ENCODE measurements at regions not wholly inside any gene's neighbourhood (a gene's known extent, or its start where the extent isn't known, plus 50 kb on each side); places are given as distances from the start of the nearest gene placed in this dataset.

GRCh38 chr5:96036301-96036700 lies 74.7 kb upstream of the ELL2 start:
- DNase-seq, result no peak

GRCh38 chr5:96035796-96036195 lies 74.1 kb upstream of the ELL2 start:
- DNase-seq, result no peak

DNA sequence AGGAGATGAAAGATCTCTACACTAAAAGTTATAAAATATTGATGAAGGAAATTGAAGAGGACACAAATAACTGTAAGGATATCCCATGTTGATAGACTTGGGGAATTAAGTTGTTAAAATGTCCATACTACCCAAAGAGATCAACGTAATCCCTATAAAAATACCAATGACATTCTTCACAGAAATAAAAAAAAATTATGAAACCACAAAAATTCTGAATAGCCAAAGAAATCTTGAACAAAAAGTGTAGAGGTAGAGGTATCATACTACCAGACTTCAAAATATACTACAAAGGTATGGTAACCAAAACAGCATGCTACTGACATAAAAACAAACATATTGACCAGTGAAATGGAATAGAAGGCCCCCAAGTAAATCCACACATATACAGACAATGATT lies 71.5 kb upstream of the ELL2 start:
- no peak for DNase-seq

GRCh38 chr5:96031811-96032261 lies 70.2 kb upstream of the ELL2 start:
- DNase-seq, result no peak

DNA sequence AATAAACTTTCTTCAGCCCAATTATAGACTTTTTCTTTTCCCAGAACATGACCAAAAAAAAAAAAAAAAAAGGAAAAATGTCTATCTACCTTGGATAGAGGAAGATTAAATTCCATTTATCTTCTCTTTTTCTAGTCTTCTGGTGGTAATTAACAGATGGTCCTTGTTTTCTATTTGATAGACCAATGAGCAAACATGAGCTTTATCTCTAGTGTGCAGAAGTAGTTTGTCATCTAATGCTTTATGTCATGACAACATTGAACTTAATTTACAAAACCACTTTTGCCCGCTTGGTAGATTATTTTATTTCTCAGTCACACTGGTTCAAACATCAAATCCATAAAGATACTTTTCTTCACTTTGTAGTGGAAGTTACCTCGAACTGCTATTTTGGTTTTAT lies 69.5 kb upstream of the ELL2 start:
- DNase-seq, result no peak

GRCh38 chr5:96026406-96027041 lies 64.9 kb upstream of the ELL2 start:
- DNase-seq, result no peak

DNA sequence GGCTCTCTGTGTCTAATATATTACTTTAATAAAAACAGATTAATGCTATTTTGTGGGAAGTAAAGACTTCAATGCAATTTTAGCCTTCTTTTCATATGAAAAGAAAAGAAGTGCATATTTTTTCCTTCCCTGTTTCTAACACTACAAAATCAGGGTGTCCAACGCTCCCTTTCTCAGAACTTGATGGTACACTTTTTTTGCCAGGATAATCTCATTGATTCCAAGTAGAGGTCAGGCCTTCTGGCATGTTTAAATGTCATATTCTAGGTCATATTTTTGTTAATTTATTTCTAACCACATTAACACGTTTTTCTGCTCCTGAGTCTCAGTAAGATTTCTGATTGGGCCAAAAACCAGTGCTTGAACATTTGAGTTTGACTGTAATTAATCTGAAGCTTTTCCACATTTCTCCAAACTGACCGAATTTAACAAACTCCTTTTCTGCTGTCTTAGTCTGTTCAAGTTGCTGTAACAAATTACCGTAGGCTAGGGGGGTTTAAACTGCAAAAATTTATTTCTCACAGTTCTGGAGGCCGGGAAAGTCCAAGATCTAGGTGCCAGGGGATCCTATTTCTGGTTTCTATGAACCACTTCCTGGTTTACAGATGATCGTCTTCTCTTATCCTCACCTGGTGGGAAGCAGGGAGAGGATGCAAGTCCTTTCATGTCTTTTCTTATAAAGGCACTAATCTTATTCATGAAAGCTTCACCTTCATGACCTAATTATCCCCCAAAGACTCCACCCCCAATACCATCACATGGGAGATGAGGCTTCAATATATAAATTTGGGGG lies 63.2 kb upstream of the ELL2 start:
- DNase-seq, result no peak

- DNase-seq, result no peak
These were observed 61.9 kb upstream of the ELL2 start for GRCh38 chr5:96023518-96023917.

GRCh38 chr5:96022971-96023370 lies 61.3 kb upstream of the ELL2 start:
- no peak for DNase-seq

DNA sequence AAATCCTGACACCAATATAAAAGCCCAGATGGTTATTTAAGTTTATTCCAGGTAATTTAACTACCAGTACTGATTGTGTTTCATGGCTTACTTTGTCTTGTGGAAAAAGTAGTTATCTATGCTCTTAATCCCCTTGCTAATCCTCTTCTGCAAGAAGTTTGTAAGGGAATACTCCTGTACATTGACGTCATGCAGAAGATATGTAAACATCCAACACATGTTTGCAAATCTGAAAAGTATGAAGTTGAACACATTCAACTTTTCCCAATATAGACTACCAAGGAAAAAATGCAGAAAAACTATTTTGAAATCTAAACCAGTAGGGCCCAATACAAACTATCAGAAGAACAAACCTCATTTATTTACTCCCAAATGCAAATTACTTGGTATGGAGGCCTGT lies 56.3 kb upstream of the ELL2 start:
- DNase-seq, result no peak

- no peak for DNase-seq
These were observed 54.6 kb upstream of the ELL2 start for GRCh38 chr5:96016216-96016615.

DNA sequence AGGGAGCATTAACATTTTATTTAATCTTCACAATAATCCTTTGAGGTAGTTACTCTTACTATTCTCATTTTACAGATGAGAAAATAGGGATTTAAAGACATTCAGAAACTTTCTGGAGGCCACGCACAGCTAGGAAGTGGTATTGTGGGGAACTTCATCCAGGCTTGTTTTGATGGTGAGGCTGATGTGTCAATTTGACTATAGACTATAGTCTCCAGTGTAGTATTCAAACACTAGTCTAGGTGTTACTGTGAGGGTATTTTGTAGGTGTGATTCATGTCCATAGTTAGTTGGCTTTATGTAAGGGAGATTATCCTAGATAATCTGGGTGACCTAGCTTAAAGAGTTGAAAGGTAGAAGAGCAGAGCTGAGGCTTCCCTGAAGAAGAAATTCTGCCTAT lies 54.1 kb upstream of the ELL2 start:
- DNase-seq, result no peak

GRCh38 chr5:96014395-96014794 lies 52.7 kb upstream of the ELL2 start:
- DNase-seq, result no peak

- DNase-seq, result no peak
These were observed 51.6 kb upstream of the ELL2 start for GRCh38 chr5:96013254-96013653.

GRCh38 chr5:96012399-96012798 lies 50.7 kb upstream of the ELL2 start:
- no peak for DNase-seq

Measured in hypothalamus (tissue), 51 donors.